ENCODE measurements at regions not wholly inside any gene's neighbourhood (a gene's known extent, or its start where the extent isn't known, plus 50 kb on each side); places are given as distances from the start of the nearest gene placed in this dataset.

- TF ChIP-seq CTCF (IDR thresholded peaks at IDR 0.05) (no peak), POLR2A (IDR thresholded peaks at IDR 0.05) (no peak)
Observed at GRCh38 chr13:76035711-76036110, 399.6 kb downstream of the LMO7 start.
